IMR-90 (cell line): ENCODE measurements at regions not wholly inside any gene's neighbourhood (a gene's known extent, or its start where the extent isn't known, plus 50 kb on each side); places are given as distances from the start of the nearest gene placed in this dataset.

Experiments used
- ATAC-seq: fragments of 200-7000 bp; cut with Tn5 transposase; 2 replicates; pipeline ENCODE4 v1.9.1; 2020; ENCODE audit warnings: low read depth, mild to moderate bottlenecking, moderate library complexity
- BruUV-seq: library from RNA; stranded (reverse); fragments of 400-500 nt; replicated peaks from 2 replicates; lab custom pipeline; 2021; lab: Mats Ljungman, UMichigan
- CTCF ChIA-PET: fragments of 300-600 bp; formaldehyde crosslinking; extraction: SDS; loops from one replicate; lab custom pipeline; 2021; ENCODE audit warnings: antibody characterized with exemption; lab: Yijun Ruan, JAX
- POLR2A ChIA-PET: fragments of 300-600 bp; sonication (Branson Sonifier 250); formaldehyde crosslinking; loops from one replicate; lab custom pipeline; 2022; ENCODE audit warnings: antibody characterized with exemption; ENCODE audit not compliant: unreplicated experiment; lab: Charles Lee
- DNase-seq: peaks from one replicate; pipeline ENCODE4 v3.0.0; 2013
- H2AFZ ChIP-seq: replicated peaks from 2 replicates; pipeline ENCODE3; 2013; ENCODE audit warnings: low read length, mild to moderate bottlenecking; ENCODE audit not compliant: poor library complexity
- H2AK5ac ChIP-seq: 2 replicates; pipeline ENCODE4 v1.6.1; 2013; ENCODE audit warnings: low read depth, low read length, inconsistent platforms
- H2AK9ac ChIP-seq: replicated peaks from 2 replicates; pipeline ENCODE3; 2013; ENCODE audit warnings: mild to moderate bottlenecking, low read depth, low read length, moderate library complexity; ENCODE audit not compliant: poor library complexity
- H2BK120ac ChIP-seq: 2 replicates; pipeline ENCODE4 v1.6.1; 2013; ENCODE audit warnings: low read depth, low read length, inconsistent platforms
- H2BK15ac ChIP-seq: 3 replicates; pipeline ENCODE4 v1.6.1; 2013; ENCODE audit warnings: low read depth, low read length, inconsistent platforms
- H2BK20ac ChIP-seq: 2 replicates; pipeline ENCODE4 v1.6.1; 2013; ENCODE audit warnings: low read depth, mild to moderate bottlenecking, inconsistent platforms, low read length, moderate library complexity
- H2BK5ac ChIP-seq: 2 replicates; pipeline ENCODE4 v1.6.1; 2013; ENCODE audit warnings: mild to moderate bottlenecking, low read depth, low read length, inconsistent platforms; ENCODE audit not compliant: poor library complexity, severe bottlenecking
- H3K14ac ChIP-seq: replicated peaks from 2 replicates; pipeline ENCODE4 v1.6.1; 2013; ENCODE audit warnings: low read depth, low read length, inconsistent platforms
- H3K18ac ChIP-seq: 2 replicates; pipeline ENCODE4 v1.6.1; 2013; ENCODE audit warnings: low read depth, low read length, control low read depth
- H3K23ac ChIP-seq: 2 replicates; pipeline ENCODE4 v1.6.1; 2013; ENCODE audit warnings: low read depth, low read length, inconsistent platforms
- H3K27ac ChIP-seq: 2 replicates; pipeline ENCODE4 v1.5.1; 2013; ENCODE audit warnings: mild to moderate bottlenecking, control low read depth, low read length; ENCODE audit not compliant: insufficient read depth
- H3K27me3 ChIP-seq: 2 replicates; pipeline ENCODE4 v1.6.1; 2013; ENCODE audit warnings: low read length; ENCODE audit not compliant: control insufficient read depth, insufficient read depth
- H3K36me3 ChIP-seq: 2 replicates; pipeline ENCODE4 v1.6.1; 2013; ENCODE audit warnings: low read length, mixed read lengths; ENCODE audit not compliant: control insufficient read depth, insufficient read depth
- H3K4ac ChIP-seq: 2 replicates; pipeline ENCODE4 v1.6.1; 2013; ENCODE audit warnings: low read depth, low read length, inconsistent platforms
- H3K4me1 ChIP-seq: 2 replicates; pipeline ENCODE4 v1.6.1; 2013; ENCODE audit warnings: low read length, mixed read lengths; ENCODE audit not compliant: control insufficient read depth, insufficient read depth
- H3K4me2 ChIP-seq: 2 replicates; pipeline ENCODE4 v1.6.1; 2013; ENCODE audit warnings: low read depth, mild to moderate bottlenecking, control low read depth, low read length, moderate library complexity
- H3K4me3 ChIP-seq: 2 replicates; pipeline ENCODE4 v1.5.1; 2013; ENCODE audit warnings: low read depth, mild to moderate bottlenecking, control low read depth, low read length, moderate library complexity; ENCODE audit not compliant: insufficient read depth
- H3K56ac ChIP-seq: 2 replicates; pipeline ENCODE4 v1.6.1; 2013; ENCODE audit warnings: low read length, inconsistent platforms; ENCODE audit not compliant: insufficient read depth; ENCODE audit errors: extremely low read depth
- H3K79me1 ChIP-seq, 2 experiments: 2 replicates each; pipeline ENCODE4 v1.6.1; 2013; ENCODE audit warnings: low read length in 2 of 2, inconsistent platforms in 1 of 2, low read depth in 1 of 2
- H3K9ac ChIP-seq: 2 replicates; pipeline ENCODE4 v1.6.1; 2013; ENCODE audit warnings: low read depth, low read length, control low read depth
- H3K9me1 ChIP-seq: 2 replicates; pipeline ENCODE4 v1.6.1; 2013; ENCODE audit warnings: low read length, inconsistent platforms; ENCODE audit not compliant: insufficient read depth
- H3K9me3 ChIP-seq: 2 replicates; pipeline ENCODE4 v1.6.1; 2013; ENCODE audit warnings: low read length; ENCODE audit not compliant: control insufficient read depth, insufficient read depth
- H4K20me1 ChIP-seq: 2 replicates; pipeline ENCODE4 v1.6.1; 2013; ENCODE audit warnings: low read length, inconsistent platforms; ENCODE audit not compliant: insufficient read depth
- H4K5ac ChIP-seq: 2 replicates; pipeline ENCODE4 v1.6.1; 2013; ENCODE audit warnings: mild to moderate bottlenecking, low read depth, low read length, control low read depth
- H4K8ac ChIP-seq, 2 experiments: 2 replicates each; pipeline ENCODE4 v1.6.1; 2013; ENCODE audit warnings: low read depth in 2 of 2, low read length in 2 of 2, control low read depth in 1 of 2, inconsistent platforms in 1 of 2
- H4K91ac ChIP-seq: 2 replicates; pipeline ENCODE4 v1.6.1; 2013; ENCODE audit warnings: low read depth, low read length, inconsistent platforms; ENCODE audit not compliant: insufficient read depth
- BHLHE40 ChIP-seq: fragments of 150-350 bp; IDR thresholded peaks from 2 replicates; pipeline ENCODE4 v1.6.1; 2016; ENCODE audit warnings: mild to moderate bottlenecking, low read depth, low read length
- CEBPB ChIP-seq: IDR thresholded peaks from 2 replicates; pipeline ENCODE4 v1.6.1; 2012; ENCODE audit warnings: low read depth, low read length, improper control_type of control experiment
- CHD1 ChIP-seq: IDR thresholded peaks from 2 replicates; pipeline ENCODE4 v1.6.1; 2012; ENCODE audit warnings: low read depth, low read length, improper control_type of control experiment
- FOS ChIP-seq: fragments of 150-350 bp; IDR thresholded peaks from 2 replicates; pipeline ENCODE4 v1.6.1; 2016; ENCODE audit warnings: low read depth, low read length
- MAFK ChIP-seq: IDR thresholded peaks from 2 replicates; pipeline ENCODE4 v1.6.1; 2012; ENCODE audit warnings: low read depth, low read length, improper control_type of control experiment
- MAZ ChIP-seq: IDR thresholded peaks from 2 replicates; pipeline ENCODE4 v1.6.1; 2012; ENCODE audit warnings: low read depth, mild to moderate bottlenecking, low read length, improper control_type of control experiment, moderate library complexity, borderline replicate concordance
- MXI1 ChIP-seq: IDR thresholded peaks from 2 replicates; pipeline ENCODE4 v1.6.1; 2012; ENCODE audit warnings: low read depth, mild to moderate bottlenecking, low read length, moderate library complexity, borderline replicate concordance
- NFE2L2 ChIP-seq: fragments of 150-350 bp; IDR thresholded peaks from 2 replicates; pipeline ENCODE4 v1.6.1; 2016; ENCODE audit warnings: low read depth, mild to moderate bottlenecking, low read length
- POLR2A ChIP-seq: IDR thresholded peaks from 2 replicates; pipeline ENCODE4 v1.6.1; 2012; ENCODE audit warnings: mild to moderate bottlenecking, low read depth, low read length
- RAD21 ChIP-seq: IDR thresholded peaks from 2 replicates; pipeline ENCODE4 v1.6.1; 2012; ENCODE audit warnings: low read length, improper control_type of control experiment
- RCOR1 ChIP-seq: IDR thresholded peaks from 2 replicates; pipeline ENCODE4 v1.6.1; 2012; ENCODE audit warnings: mild to moderate bottlenecking, low read length, improper control_type of control experiment; ENCODE audit not compliant: insufficient replicate concordance
- RFX5 ChIP-seq: IDR thresholded peaks from 2 replicates; pipeline ENCODE4 v1.8.0; 2012; ENCODE audit warnings: low read depth, mild to moderate bottlenecking, low read length, moderate library complexity
- SMC3 ChIP-seq: fragments of 150-350 bp; IDR thresholded peaks from 2 replicates; pipeline ENCODE4 v1.6.1; 2016; ENCODE audit warnings: low read depth, mild to moderate bottlenecking, antibody characterized with exemption, low read length, moderate library complexity
- WGBS, 2 experiments: methylation state at CpG; one replicate each; pipeline versions ENCODE4 v1.1.5 to v1.1.7; 2013; ENCODE audit warnings: missing lambda C conversion rate in 2 of 2; ENCODE audit not compliant: insufficient read length in 1 of 2; ENCODE audit errors: extremely low coverage in 2 of 2; 5-methylcytosine and 5-hydroxymethylcytosine counted together
- dilution Hi-C: fragments of 300-500 bp; cut with HindIII; formaldehyde crosslinking; loops from one replicate; pipeline ENCODE4 v1.14.3; 2018; ENCODE audit warnings: low sequenced_read_pairs; ENCODE audit not compliant: unreplicated experiment
- in situ Hi-C: fragments of 300-500 bp; cut with MboI; formaldehyde crosslinking; loops from 3 replicates; pipeline ENCODE4 v1.14.3; 2019; ENCODE audit warnings: low sequenced_read_pairs, inconsistent platforms, mixed read lengths
- intact Hi-C: fragments of 100-400 bp; cut with micrococcal nuclease; formaldehyde crosslinking; loops from 2 replicates; pipeline ENCODE4 v1.10.0; 2022
- TF ChIP-seq, protein P1 (sequence below): conservative IDR thresholded peaks from 2 replicates; pipeline ENCODE4 v1.5.1; 2012; ENCODE audit warnings: mild to moderate bottlenecking, low read depth, low read length, improper control_type of control experiment
- TF ChIP-seq, protein P2 (sequence below): fragments of 150-350 bp; IDR thresholded peaks from 2 replicates; pipeline ENCODE4 v1.6.1; 2017; ENCODE audit warnings: mild to moderate bottlenecking, antibody characterized with exemption, low read length, low read depth
- TF ChIP-seq, protein P3 (sequence below): fragments of 150-350 bp; IDR thresholded peaks from 2 replicates; pipeline ENCODE4 v1.6.1; 2016; ENCODE audit warnings: low read depth, mild to moderate bottlenecking, low read length, moderate library complexity, borderline replicate concordance

DNA sequence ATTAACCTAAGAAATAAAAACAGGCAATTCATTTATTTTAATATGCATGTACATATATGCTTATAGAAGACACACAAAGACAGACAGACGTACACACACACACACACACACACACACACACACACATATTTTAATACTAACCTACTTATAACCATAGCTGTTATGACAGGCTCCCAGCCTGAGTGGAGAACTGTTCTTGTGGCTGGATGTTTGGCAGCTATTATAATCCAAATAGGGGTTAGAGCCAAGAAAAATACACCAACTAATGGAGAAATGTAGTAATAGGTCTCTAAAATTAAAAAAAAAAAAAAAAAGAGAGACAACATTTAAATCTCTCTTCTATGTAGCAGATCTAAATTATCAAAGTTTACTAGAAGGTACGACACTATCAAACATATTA is 91.8 kb downstream of the SLC41A2 start:
- H3K9me1 ChIP-seq, result no peaks in the 10 kb centered on the region
- no peak overlapping the region for H3K23ac ChIP-seq
- H3K27me3 ChIP-seq, result no peaks in the 10 kb centered on the region
- H3K4me2 ChIP-seq, result no peak overlapping the region
- no peak overlapping the region for H3K18ac ChIP-seq
- H3K79me1 ChIP-seq, result no peaks in the 10 kb centered on the region
- no peaks in the 10 kb centered on the region for H4K20me1 ChIP-seq
- H3K4ac ChIP-seq, result no peak overlapping the region
- no peak overlapping the region for H2AK9ac ChIP-seq
- POLR2A ChIA-PET, result no interaction called here
- no peak overlapping the region for H4K5ac ChIP-seq
- no peak overlapping the region for H2AFZ ChIP-seq
- no peaks in the 10 kb centered on the region for H3K9me3 ChIP-seq
- CTCF ChIA-PET, result no interaction called here
- no peak overlapping the region for H2BK120ac ChIP-seq
- no peak overlapping the region for H3K14ac ChIP-seq
- in situ Hi-C loops (no loop called here), dilution Hi-C loops (no loop called here), intact Hi-C loops (no loop called here)
- no peak overlapping the region for H3K56ac ChIP-seq
- no peak for ATAC-seq
- H2BK15ac ChIP-seq, result no peak overlapping the region
- TF ChIP-seq MXI1, result no peak
- TF ChIP-seq CEBPB, result no peak
- no peak for TF ChIP-seq SMC3
- no peak for TF ChIP-seq NFE2L2
- no peak for TF ChIP-seq RAD21
- TF ChIP-seq, protein P1, sequence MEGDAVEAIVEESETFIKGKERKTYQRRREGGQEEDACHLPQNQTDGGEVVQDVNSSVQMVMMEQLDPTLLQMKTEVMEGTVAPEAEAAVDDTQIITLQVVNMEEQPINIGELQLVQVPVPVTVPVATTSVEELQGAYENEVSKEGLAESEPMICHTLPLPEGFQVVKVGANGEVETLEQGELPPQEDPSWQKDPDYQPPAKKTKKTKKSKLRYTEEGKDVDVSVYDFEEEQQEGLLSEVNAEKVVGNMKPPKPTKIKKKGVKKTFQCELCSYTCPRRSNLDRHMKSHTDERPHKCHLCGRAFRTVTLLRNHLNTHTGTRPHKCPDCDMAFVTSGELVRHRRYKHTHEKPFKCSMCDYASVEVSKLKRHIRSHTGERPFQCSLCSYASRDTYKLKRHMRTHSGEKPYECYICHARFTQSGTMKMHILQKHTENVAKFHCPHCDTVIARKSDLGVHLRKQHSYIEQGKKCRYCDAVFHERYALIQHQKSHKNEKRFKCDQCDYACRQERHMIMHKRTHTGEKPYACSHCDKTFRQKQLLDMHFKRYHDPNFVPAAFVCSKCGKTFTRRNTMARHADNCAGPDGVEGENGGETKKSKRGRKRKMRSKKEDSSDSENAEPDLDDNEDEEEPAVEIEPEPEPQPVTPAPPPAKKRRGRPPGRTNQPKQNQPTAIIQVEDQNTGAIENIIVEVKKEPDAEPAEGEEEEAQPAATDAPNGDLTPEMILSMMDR, result no peak
- TF ChIP-seq, protein P2, sequence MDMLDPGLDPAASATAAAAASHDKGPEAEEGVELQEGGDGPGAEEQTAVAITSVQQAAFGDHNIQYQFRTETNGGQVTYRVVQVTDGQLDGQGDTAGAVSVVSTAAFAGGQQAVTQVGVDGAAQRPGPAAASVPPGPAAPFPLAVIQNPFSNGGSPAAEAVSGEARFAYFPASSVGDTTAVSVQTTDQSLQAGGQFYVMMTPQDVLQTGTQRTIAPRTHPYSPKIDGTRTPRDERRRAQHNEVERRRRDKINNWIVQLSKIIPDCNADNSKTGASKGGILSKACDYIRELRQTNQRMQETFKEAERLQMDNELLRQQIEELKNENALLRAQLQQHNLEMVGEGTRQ, result no peak
- no peak for TF ChIP-seq MAZ
- TF ChIP-seq MAFK, result no peak
- TF ChIP-seq, protein P3, sequence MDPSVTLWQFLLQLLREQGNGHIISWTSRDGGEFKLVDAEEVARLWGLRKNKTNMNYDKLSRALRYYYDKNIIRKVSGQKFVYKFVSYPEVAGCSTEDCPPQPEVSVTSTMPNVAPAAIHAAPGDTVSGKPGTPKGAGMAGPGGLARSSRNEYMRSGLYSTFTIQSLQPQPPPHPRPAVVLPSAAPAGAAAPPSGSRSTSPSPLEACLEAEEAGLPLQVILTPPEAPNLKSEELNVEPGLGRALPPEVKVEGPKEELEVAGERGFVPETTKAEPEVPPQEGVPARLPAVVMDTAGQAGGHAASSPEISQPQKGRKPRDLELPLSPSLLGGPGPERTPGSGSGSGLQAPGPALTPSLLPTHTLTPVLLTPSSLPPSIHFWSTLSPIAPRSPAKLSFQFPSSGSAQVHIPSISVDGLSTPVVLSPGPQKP, result no peak
- no peak for TF ChIP-seq POLR2A
- TF ChIP-seq RCOR1, result no peak
- TF ChIP-seq FOS, result no peak
- no peak for TF ChIP-seq BHLHE40
- TF ChIP-seq RFX5, result no peak
- TF ChIP-seq CHD1, result no peak
- WGBS, 2 experiments, result no CpG with 5 or more reads among the region's 2 CpGs
- no peak overlapping the region for H2BK5ac ChIP-seq
- BruUV-seq, result no TSS peak
- H3K36me3 ChIP-seq, result no peaks in the 10 kb centered on the region
- no peak overlapping the region for H3K27ac ChIP-seq
- H3K4me1 ChIP-seq, result peaks cover 2% of the 10 kb centered on the region
- H3K4me3 ChIP-seq, result no peak overlapping the region
- no peak overlapping the region for H4K91ac ChIP-seq
- DNase-seq, result peak; percentile 70
- H3K9ac ChIP-seq, result no peak overlapping the region
- no peak overlapping the region for H4K8ac ChIP-seq
- no peak overlapping the region for H2BK20ac ChIP-seq
- no peak overlapping the region for H2AK5ac ChIP-seq
